Natural killer cell treated with Interleukin-12 subunit alpha and Interleukin-12 subunit beta and Interleukin-15 and Interleukin-18, amount 100 ng/mL, for 72 hours (primary cell): ENCODE measurements at regions not wholly inside any gene's neighbourhood (a gene's known extent, or its start where the extent isn't known, plus 50 kb on each side); places are given as distances from the start of the nearest gene placed in this dataset.
"Not testable (repeated sequence)": the region's sequence is repeated elsewhere in the genome, so short reads cannot be mapped to it uniquely, and the experiment has no call there.

Experiments
- ATAC-seq, 2 donors: fragments of 150-1000 bp; cut with Tn5 transposase in 1 of 2; sonication (Bioruptor Pico), chemical (Tn5 transposase) in 1 of 2; 2 replicates each; pipeline ENCODE4 v1.10.0; 2021
- DNase-seq: peaks from one replicate; pipeline ENCODE4 v3.0.0; 2022; ENCODE audit warnings: low spot score
- H3K27ac Mint-ChIP-seq, 2 donors: 1 replicate in 1 of 2; 2 replicates in 1 of 2; pipeline ENCODE4 v1.8.0; 2022; ENCODE audit warnings: mixed read lengths in 2 of 2, mild to moderate bottlenecking in 1 of 2, moderate library complexity in 1 of 2
- H3K27me3 Mint-ChIP-seq, 2 donors: 1 replicate in 1 of 2; 2 replicates in 1 of 2; pipeline ENCODE4 v1.8.0; 2022; ENCODE audit warnings: mixed read lengths in 2 of 2
- H3K36me3 Mint-ChIP-seq: one replicate; pipeline ENCODE4 v1.8.0; 2022; ENCODE audit warnings: mixed read lengths
- H3K4me1 Mint-ChIP-seq, 2 donors: 1 replicate in 1 of 2; 2 replicates in 1 of 2; pipeline ENCODE4 v1.8.0; 2022; ENCODE audit warnings: low read depth in 2 of 2, mixed read lengths in 2 of 2, mild to moderate bottlenecking in 1 of 2
- H3K4me3 Mint-ChIP-seq: one replicate; pipeline ENCODE4 v1.8.0; 2022; ENCODE audit warnings: mixed read lengths
- H3K9me3 Mint-ChIP-seq: 2 replicates; pipeline ENCODE4 v1.8.0; 2022; ENCODE audit warnings: mixed read lengths

DNA sequence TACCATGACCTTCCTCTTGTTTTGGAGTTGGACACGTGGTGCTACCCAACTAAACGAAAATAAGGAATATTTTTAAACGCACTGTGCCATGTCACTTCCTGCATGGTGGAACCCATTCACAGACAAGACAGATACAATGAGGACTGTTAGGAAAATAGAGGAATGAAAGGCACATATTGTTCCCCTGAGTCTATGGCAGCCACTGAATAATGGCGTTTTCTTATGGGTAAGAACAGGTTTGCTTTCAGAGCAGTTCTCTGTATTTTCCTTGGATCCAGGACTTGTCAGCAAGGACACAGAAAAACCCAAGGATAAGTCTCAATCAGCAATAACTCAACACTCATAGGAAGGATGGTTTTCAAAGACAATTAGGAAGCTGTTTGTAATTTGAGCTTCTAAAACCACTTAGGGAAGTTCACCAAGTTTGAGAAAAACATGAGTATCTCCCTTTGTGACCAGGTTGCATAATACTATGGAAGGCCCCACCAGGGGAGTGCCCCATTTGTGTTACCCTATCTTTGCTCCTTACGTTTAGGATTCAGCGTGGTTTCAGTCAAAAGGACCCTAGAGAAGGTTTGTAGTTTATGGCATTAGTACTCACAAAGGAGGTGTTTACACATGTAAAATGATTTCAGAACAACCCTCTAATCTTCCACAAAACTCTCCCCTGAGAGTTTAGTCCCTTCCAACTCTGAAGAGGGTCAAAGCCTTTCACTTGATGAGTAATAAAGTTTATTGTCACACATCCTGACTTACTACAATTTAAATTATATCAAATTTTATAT, 487.2 kb upstream of the ATP11B start:
- H3K9me3 Mint-ChIP-seq, result no peaks in the 10 kb centered on the region
- ATAC-seq, result no peak
- no peaks in the 10 kb centered on the region for H3K4me1 Mint-ChIP-seq
- H3K4me3 Mint-ChIP-seq, result no peak overlapping the region
- H3K36me3 Mint-ChIP-seq, result no peaks in the 10 kb centered on the region
- H3K27ac Mint-ChIP-seq, result no peak overlapping the region
- no peaks in the 10 kb centered on the region for H3K27me3 Mint-ChIP-seq
- no peak for DNase-seq

DNA sequence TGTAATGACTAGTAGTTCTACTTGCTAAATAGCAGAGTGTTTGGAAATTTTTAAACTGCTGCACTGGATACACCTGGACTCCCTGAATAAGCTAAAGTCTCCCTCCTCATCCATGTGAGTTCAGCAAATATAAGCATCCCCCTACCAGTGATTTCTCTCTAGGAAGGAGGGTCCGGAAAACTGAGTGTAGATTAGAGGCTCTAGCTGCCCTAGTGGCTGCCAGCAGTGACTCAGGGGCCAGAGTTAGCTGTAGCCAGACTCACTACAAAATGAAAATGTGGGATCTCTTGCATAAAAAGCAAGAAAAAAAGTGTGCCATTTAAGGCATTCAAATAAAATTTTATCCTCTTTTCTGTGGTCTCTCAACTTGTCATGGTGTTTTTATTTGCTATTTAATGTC, 485.0 kb upstream of the ATP11B start:
- ATAC-seq (no peak), DNase-seq (no peak)
- Mint-ChIP-seq H3K9me3 (peaks cover 5% of the 10 kb centered on the region), H3K27ac (no peak overlapping the region), H3K4me1 (no peaks in the 10 kb centered on the region), H3K36me3 (no peaks in the 10 kb centered on the region), H3K4me3 (no peak overlapping the region), H3K27me3 (no peaks in the 10 kb centered on the region)

DNA sequence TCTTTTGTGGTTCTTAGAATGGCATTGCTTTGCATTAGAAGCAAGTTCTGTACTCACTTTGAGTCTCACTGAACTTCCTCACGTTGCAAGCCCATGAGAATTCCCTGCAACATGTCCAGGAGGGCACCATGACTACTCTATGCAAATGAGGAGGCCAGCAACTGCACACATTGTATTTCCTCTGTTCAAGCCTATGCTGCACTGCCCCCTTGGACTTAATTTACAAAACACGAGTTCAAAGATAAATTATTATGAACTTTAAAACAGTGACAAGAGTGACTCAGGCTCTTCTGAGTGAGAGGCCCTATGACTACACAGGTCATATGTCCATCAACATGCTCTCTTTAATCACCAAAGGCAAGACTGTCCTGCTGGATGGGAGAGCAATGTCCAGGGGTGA, 484.2 kb upstream of the ATP11B start:
- Mint-ChIP-seq H3K27me3 (no peaks in the 10 kb centered on the region), H3K4me1 (no peaks in the 10 kb centered on the region), H3K27ac (no peak overlapping the region), H3K9me3 (peaks cover 7% of the 10 kb centered on the region), H3K36me3 (no peaks in the 10 kb centered on the region), H3K4me3 (no peak overlapping the region)
- ATAC-seq (no peak), DNase-seq (no peak)

DNA sequence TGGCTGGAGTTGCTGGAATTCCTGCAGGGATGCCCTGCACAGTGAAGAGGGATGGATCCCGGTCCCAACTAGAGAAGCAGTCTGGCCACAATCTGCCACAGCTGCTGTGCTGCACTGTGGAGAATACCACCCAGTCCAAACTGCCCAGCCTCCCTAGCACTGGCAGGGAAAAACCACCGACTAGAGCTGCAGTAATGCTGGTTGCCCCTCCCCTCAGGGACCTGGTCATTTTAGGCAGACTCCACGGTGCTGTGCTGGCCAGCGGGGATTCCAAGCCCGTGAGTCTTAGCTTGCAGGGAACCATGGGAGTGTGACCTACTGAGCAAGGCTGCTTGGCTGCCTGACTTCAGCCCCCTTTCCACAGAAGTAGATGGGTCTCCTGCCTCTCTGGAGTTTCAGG, 478.0 kb upstream of the ATP11B start:
- H3K4me1 Mint-ChIP-seq, result no peaks in the 10 kb centered on the region
- DNase-seq, result no peak
- peaks cover 21% of the 10 kb centered on the region for H3K36me3 Mint-ChIP-seq
- no peak for ATAC-seq
- H3K27ac Mint-ChIP-seq, result no peak overlapping the region
- peaks cover 26% of the 10 kb centered on the region for H3K9me3 Mint-ChIP-seq
- no peak overlapping the region for H3K4me3 Mint-ChIP-seq
- no peaks in the 10 kb centered on the region for H3K27me3 Mint-ChIP-seq

DNA sequence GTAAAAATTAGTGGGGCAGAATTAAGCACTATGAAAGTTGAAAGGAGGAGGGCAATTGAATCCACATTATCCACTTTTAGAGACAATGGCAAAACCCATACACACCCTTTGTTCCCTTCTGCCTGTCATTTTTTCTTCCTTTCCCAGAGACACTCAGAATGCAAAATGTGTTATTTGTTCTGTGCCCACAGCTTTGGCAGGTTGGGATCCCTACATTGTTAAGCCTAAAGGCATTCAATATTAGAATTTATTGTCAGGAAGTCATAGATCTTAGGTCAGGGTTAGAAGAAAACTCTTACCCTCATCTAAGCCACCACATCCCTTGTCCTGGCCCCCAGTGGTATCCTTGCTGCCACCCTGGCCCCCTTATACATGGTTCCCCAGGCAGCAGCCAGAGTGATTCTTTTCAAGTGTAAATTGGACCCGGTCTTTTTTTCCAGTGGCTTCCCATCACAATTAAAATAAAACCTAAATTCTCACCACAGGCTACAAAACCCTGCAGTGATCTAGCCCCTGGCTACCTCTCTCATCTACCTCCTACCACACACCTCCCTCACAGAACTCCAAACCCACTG, 470.1 kb upstream of the ATP11B start:
- no peak overlapping the region for H3K27ac Mint-ChIP-seq
- H3K4me3 Mint-ChIP-seq, result no peak overlapping the region
- H3K9me3 Mint-ChIP-seq, result peaks cover 12% of the 10 kb centered on the region
- peaks cover 17% of the 10 kb centered on the region for H3K36me3 Mint-ChIP-seq
- no peaks in the 10 kb centered on the region for H3K27me3 Mint-ChIP-seq
- ATAC-seq (no peak), DNase-seq (no peak)
- no peaks in the 10 kb centered on the region for H3K4me1 Mint-ChIP-seq

DNA sequence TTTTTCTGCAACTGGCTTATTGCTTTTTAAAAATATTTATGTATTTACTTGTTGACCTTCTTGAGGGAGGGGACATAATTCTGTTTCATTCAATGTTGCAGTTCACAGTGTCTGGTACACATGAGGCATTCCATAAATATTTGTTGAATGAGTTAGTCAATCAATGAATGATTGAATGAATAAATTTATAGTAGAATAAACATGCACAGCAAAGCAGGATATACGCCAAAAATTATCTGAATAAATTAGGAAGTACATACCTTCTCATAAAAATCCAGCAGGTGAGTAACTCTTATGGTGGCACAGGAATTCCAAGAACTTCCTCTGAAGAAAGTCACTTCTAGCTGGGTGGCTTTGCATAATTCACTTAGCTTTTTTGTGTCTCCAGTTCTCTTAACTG, 469.4 kb upstream of the ATP11B start:
- Mint-ChIP-seq H3K27ac (no peak overlapping the region), H3K4me1 (no peaks in the 10 kb centered on the region), H3K36me3 (peaks cover 13% of the 10 kb centered on the region), H3K4me3 (no peak overlapping the region), H3K9me3 (peaks cover 9% of the 10 kb centered on the region), H3K27me3 (no peaks in the 10 kb centered on the region)
- DNase-seq, result no peak
- no peak for ATAC-seq

DNA sequence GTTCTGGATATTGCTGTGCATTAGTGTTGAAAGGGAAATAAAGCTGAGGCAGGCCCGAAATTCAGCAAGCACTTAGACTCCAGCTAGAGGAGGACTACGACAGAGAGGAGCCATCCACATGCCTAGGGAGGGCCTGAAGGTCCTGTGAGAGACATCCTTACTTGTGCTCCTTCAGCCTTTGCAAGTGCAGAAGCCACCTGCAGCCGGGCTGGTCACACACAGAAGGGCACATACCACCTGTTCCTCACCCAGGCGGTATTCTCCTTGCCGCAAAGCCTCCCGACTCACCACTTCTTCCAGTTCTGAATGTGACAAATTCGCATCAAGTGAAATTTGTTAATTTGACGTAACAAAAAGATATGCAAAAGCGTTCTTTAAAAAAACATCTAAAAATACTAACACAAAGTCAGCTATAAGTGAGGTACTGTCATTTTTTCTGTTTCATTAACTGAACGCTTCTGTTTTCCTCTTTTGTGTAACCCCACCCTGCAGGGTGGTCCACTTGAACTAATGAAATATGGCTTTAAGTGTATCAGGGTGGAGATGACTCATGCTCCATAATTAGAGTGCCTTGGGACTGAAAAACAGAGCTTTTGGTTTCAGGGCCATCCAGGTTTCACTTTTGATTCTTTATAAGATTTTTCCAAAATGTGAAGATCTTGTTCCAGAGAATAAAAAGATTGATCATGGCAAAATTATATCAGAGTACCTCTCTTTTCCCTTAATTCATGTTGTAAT, 467.9 kb upstream of the ATP11B start:
- no peaks in the 10 kb centered on the region for H3K4me1 Mint-ChIP-seq
- H3K9me3 Mint-ChIP-seq, result peaks cover under 1% of the 10 kb centered on the region
- no peaks in the 10 kb centered on the region for H3K27me3 Mint-ChIP-seq
- ATAC-seq, result no peak
- no peak for DNase-seq
- no peak overlapping the region for H3K27ac Mint-ChIP-seq
- H3K4me3 Mint-ChIP-seq, result no peak overlapping the region
- no peaks in the 10 kb centered on the region for H3K36me3 Mint-ChIP-seq

DNA sequence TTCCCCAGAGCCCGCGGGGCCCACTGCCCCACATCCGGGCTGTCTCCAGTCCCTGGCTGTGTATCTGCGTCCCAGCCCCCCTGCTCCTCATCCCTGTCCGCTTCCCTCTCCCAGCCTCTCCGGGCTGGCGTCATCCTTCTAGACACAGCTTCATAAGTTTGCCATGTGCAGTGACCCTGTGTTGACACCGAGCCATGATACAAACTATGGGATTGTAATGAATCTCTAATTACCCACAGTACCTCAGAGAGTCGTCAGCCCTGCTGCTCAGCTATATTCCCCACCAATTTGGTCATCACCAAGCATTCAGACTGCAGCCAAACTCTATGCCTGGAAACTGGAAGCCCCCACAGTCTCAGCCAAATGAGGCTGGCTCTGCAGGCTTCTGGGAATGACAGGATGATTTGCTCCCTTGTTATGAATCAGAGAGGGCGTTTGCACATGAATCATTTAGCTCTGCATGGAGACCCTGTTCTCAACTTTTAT, 466.1 kb upstream of the ATP11B start:
- Mint-ChIP-seq H3K4me1 (no peaks in the 10 kb centered on the region), H3K36me3 (no peaks in the 10 kb centered on the region), H3K9me3 (peaks cover 5% of the 10 kb centered on the region), H3K27me3 (no peaks in the 10 kb centered on the region), H3K4me3 (no peak overlapping the region), H3K27ac (no peak overlapping the region)
- DNase-seq (no peak), ATAC-seq (no peak)

DNA sequence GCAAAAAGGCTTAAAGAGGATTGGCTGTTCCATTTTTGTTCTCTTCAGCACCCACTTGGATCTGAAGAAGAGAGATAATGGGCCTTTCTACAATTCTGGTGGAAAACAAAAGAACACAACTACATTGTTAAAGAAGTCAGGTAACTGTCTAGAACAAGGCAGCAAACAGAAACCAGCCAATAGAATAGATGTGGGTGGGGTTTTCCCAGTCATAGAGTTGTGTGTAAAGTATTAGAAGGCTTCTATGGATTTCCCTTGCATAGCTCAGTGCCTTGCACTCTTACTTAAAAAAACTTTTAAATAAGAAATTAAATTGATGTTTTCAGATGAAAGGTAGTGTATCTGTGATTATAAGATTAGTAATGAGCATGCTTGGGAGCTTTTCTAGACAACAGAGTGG, 462.7 kb upstream of the ATP11B start:
- DNase-seq, result no peak
- Mint-ChIP-seq H3K36me3 (peaks cover 4% of the 10 kb centered on the region), H3K4me1 (no peaks in the 10 kb centered on the region), H3K4me3 (no peak overlapping the region), H3K9me3 (peaks cover 14% of the 10 kb centered on the region), H3K27me3 (no peaks in the 10 kb centered on the region), H3K27ac (no peak overlapping the region)
- ATAC-seq, result no peak

DNA sequence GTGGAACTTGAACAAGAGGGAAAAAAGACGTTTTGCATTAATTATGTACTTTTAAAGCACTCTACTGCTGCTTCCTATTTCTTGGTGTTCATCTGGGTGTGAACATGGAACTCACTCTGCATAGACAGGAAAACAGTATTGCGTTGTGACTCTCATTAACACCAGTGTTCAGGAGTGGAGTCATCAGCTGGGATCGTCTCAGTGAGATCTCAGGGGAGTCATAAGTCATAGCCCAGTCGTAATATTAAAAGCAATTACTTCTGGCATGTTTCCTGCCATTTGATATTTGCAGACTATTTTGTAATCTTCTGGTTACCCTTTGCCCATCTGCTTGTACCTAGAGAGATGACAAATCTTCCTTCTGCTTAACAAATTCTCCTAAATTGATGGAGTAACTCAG, 462.0 kb upstream of the ATP11B start:
- H3K9me3 Mint-ChIP-seq, result peaks cover 14% of the 10 kb centered on the region
- no peak overlapping the region for H3K4me3 Mint-ChIP-seq
- H3K36me3 Mint-ChIP-seq, result peaks cover 4% of the 10 kb centered on the region
- no peak for DNase-seq
- ATAC-seq, result no peak
- H3K27me3 Mint-ChIP-seq, result no peaks in the 10 kb centered on the region
- H3K27ac Mint-ChIP-seq, result no peak overlapping the region
- H3K4me1 Mint-ChIP-seq, result no peaks in the 10 kb centered on the region

DNA sequence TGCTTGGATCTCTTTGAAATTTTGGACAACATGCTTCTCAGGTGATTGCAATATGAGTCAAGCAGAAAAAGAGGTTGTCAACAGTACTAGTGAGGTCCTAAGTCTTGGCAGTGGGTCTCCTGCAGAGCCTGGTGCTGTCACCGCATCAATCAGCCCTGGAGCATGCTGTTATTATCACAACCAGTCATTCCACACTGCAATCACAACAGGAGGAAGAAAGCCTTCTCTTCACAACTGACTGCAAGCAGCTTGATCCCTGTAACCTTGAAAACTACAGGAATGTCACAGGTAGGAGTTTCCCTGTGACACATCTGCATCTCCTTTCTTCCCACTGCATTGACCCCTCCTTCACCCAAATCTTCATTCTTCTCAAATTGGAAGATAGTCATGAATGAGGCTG, 451.1 kb upstream of the ATP11B start:
- H3K4me3 Mint-ChIP-seq, result no peak overlapping the region
- H3K9me3 Mint-ChIP-seq, result peaks cover 10% of the 10 kb centered on the region
- DNase-seq (no peak), ATAC-seq (no peak)
- no peaks in the 10 kb centered on the region for H3K4me1 Mint-ChIP-seq
- no peak overlapping the region for H3K27ac Mint-ChIP-seq
- no peaks in the 10 kb centered on the region for H3K27me3 Mint-ChIP-seq
- H3K36me3 Mint-ChIP-seq, result no peaks in the 10 kb centered on the region

DNA sequence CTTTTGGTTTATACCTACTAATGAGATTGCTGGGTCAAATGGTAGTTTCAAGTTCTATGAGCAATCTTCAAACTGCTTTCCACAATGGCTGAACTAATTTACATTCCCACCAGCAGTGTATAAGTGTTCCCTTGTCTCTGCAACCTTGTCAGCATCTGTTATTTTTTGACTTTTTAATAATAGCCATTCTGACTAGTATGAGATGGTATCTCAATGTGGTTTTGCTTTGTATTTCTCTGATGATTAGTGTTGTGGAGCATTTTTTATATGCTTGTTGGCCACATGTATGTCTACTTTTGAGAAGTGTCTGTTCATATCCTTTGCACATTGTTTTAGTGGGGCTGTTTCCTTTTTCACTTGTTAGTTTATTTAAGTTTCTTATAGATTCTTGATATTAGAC, 449.3 kb upstream of the ATP11B start:
- H3K27ac Mint-ChIP-seq, H3K27me3 Mint-ChIP-seq, H3K36me3 Mint-ChIP-seq, ATAC-seq, DNase-seq, H3K4me1 Mint-ChIP-seq, H3K4me3 Mint-ChIP-seq: not testable (repeated sequence)
- peaks cover 10% of the 10 kb centered on the region for H3K9me3 Mint-ChIP-seq

DNA sequence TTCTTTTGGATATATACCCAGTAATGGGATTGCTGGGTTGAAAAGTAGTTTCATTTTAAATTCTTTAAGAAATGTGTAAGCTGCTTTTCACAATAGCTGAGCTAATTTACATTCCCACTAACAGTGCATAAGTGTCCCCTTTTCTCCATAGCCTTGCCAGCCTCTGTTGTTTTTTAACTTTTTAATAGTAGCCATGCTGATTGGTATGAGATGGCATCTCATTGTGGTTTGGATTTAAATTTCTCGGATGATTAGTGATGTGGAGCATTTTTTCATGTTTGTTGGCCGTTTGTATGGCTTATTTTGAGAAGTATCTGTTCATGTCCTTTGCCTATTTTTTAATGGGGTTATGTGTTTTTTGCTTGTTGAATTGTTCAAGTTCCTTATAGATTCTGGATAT, 444.3 kb upstream of the ATP11B start:
- no peak for ATAC-seq
- H3K4me3 Mint-ChIP-seq, result no peak overlapping the region
- no peaks in the 10 kb centered on the region for H3K27me3 Mint-ChIP-seq
- DNase-seq, result no peak
- H3K36me3 Mint-ChIP-seq, result no peaks in the 10 kb centered on the region
- no peaks in the 10 kb centered on the region for H3K4me1 Mint-ChIP-seq
- H3K9me3 Mint-ChIP-seq, result no peaks in the 10 kb centered on the region
- no peak overlapping the region for H3K27ac Mint-ChIP-seq

DNA sequence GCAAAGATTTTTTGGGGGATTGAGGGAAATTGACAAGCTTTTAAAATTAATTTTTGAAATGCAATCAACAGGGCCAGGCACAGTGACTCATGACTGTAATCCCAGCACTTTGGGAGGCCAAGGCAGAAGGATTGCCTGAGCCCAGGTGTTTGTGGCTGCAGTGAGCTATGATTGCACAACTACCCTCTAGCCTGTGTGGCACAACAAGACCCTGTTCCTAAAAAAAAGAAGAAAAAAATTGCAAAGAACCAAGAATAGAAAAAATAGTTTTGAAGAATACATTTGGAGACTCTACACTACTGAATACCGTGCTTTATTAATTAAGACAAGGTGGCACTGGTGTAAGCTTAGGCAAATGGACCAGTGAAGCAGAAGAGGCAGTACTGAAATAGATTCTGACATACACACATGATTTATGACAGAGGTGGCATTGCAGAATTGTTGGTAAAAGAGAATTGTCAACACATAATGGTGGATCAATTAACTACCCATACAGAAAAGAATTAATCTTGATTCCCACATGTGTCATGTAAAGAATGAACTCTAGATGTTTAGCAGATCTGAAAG, 443.3 kb upstream of the ATP11B start:
- H3K4me1 Mint-ChIP-seq, result no peaks in the 10 kb centered on the region
- H3K27ac Mint-ChIP-seq, result no peak overlapping the region
- no peak overlapping the region for H3K4me3 Mint-ChIP-seq
- H3K9me3 Mint-ChIP-seq, result no peaks in the 10 kb centered on the region
- no peaks in the 10 kb centered on the region for H3K36me3 Mint-ChIP-seq
- no peak for ATAC-seq
- H3K27me3 Mint-ChIP-seq, result no peaks in the 10 kb centered on the region
- DNase-seq, result no peak
